GM12892 (cell line): ENCODE measurements at regions not wholly inside any gene's neighbourhood (a gene's known extent, or its start where the extent isn't known, plus 50 kb on each side); places are given as distances from the start of the nearest gene placed in this dataset.

ENCODE experiments used
- DNase-seq: peaks from one replicate; pipeline ENCODE4 v3.0.0; 2011; ENCODE audit not compliant: insufficient read length
- FAIRE-seq: peaks from 2 replicates; lab custom pipeline; 2011; peaks lifted over from hg19 to GRCh38; lab: Jason Lieb, UNC
- POLR2A ChIP-seq: IDR thresholded peaks from 2 replicates; pipeline ENCODE4 v1.6.1; 2011; ENCODE audit warnings: low read depth, low read length, control low read depth
- POLR2AphosphoS5 ChIP-seq: IDR thresholded peaks from 2 replicates; pipeline ENCODE4 v1.6.1; 2011; ENCODE audit warnings: low read depth, low read length, control low read depth
- TAF1 ChIP-seq: IDR thresholded peaks from 2 replicates; pipeline ENCODE4 v1.6.1; 2011; ENCODE audit warnings: low read depth, mild to moderate bottlenecking, control low read depth, low read length, borderline replicate concordance

- no peak for FAIRE-seq
- TF ChIP-seq TAF1 (no peak), POLR2A (no peak), POLR2AphosphoS5 (no peak)
These were observed 244.3 kb downstream of the BRD1 start for GRCh38 chr22:49583341-49583740.

GRCh38 chr22:49582678-49583077 lies 245.0 kb downstream of the BRD1 start:
- TF ChIP-seq TAF1 (no peak), POLR2A (no peak), POLR2AphosphoS5 (no peak)
- FAIRE-seq, result no peak
- DNase-seq, result no peak

More at GRCh38 chr22:49583341-49583740, 244.3 kb downstream of the BRD1 start:
- no peak for DNase-seq

- TF ChIP-seq TAF1 (no peak), POLR2AphosphoS5 (no peak), POLR2A (no peak)
- DNase-seq (no peak), FAIRE-seq (no peak)
These were observed 245.5 kb downstream of the BRD1 start for GRCh38 chr22:49582181-49582580.

GRCh38 chr22:49580024-49580423 lies 247.6 kb downstream of the BRD1 start:
- no peak for FAIRE-seq
- no peak for DNase-seq
- TF ChIP-seq POLR2A (no peak), TAF1 (no peak), POLR2AphosphoS5 (no peak)

GRCh38 chr22:49577168-49578060 lies 250.3 kb downstream of the BRD1 start:
- DNase-seq (no peak), FAIRE-seq (no peak)
- TF ChIP-seq TAF1, result no peak
- no peak for TF ChIP-seq POLR2A
- TF ChIP-seq POLR2AphosphoS5, result no peak

GRCh38 chr22:49576241-49577141 lies 251.2 kb downstream of the BRD1 start:
- no peak for DNase-seq
- TF ChIP-seq POLR2A (no peak), TAF1 (no peak), POLR2AphosphoS5 (no peak)
- no peak for FAIRE-seq

GRCh38 chr22:49575703-49576081 lies 252.0 kb downstream of the BRD1 start:
- DNase-seq (no peak), FAIRE-seq (no peak)
- no peak for TF ChIP-seq POLR2AphosphoS5
- TF ChIP-seq POLR2A, result no peak
- TF ChIP-seq TAF1, result no peak

- DNase-seq, result no peak
- TF ChIP-seq POLR2AphosphoS5, result no peak
- no peak for TF ChIP-seq TAF1
- no peak for TF ChIP-seq POLR2A
- no peak for FAIRE-seq
These were observed 252.6 kb downstream of the BRD1 start for GRCh38 chr22:49574881-49575702.

GRCh38 chr22:49574205-49574880 lies 253.3 kb downstream of the BRD1 start:
- DNase-seq (no peak), FAIRE-seq (no peak)
- TF ChIP-seq POLR2AphosphoS5 (no peak), POLR2A (no peak), TAF1 (no peak)

- DNase-seq, result no peak
- TF ChIP-seq POLR2A, result no peak
- TF ChIP-seq POLR2AphosphoS5, result no peak
- TF ChIP-seq TAF1, result no peak
- no peak for FAIRE-seq
These were observed 254.4 kb downstream of the BRD1 start for GRCh38 chr22:49573109-49573765.
